GM12875 (cell line): ENCODE measurements at regions not wholly inside any gene's neighbourhood (a gene's known extent, or its start where the extent isn't known, plus 50 kb on each side); places are given as distances from the start of the nearest gene placed in this dataset.

Experiments
- H3K4me3 ChIP-seq: one replicate; pipeline ENCODE4 v1.5.1; 2011; ENCODE audit warnings: low read depth, low read length, control low read depth
- TF ChIP-seq, protein P1 (sequence below): IDR thresholded peaks from 2 replicates; pipeline ENCODE4 v1.5.1; 2011; ENCODE audit warnings: low read depth, mild to moderate bottlenecking, control low read depth, inconsistent platforms, low read length, moderate library complexity, borderline replicate concordance; ENCODE audit not compliant: insufficient read depth

GRCh38 chr7:155864991-155865690 is 52.9 kb upstream of the SHH start:
- TF ChIP-seq, protein P1, sequence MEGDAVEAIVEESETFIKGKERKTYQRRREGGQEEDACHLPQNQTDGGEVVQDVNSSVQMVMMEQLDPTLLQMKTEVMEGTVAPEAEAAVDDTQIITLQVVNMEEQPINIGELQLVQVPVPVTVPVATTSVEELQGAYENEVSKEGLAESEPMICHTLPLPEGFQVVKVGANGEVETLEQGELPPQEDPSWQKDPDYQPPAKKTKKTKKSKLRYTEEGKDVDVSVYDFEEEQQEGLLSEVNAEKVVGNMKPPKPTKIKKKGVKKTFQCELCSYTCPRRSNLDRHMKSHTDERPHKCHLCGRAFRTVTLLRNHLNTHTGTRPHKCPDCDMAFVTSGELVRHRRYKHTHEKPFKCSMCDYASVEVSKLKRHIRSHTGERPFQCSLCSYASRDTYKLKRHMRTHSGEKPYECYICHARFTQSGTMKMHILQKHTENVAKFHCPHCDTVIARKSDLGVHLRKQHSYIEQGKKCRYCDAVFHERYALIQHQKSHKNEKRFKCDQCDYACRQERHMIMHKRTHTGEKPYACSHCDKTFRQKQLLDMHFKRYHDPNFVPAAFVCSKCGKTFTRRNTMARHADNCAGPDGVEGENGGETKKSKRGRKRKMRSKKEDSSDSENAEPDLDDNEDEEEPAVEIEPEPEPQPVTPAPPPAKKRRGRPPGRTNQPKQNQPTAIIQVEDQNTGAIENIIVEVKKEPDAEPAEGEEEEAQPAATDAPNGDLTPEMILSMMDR, result no peak
- H3K4me3 ChIP-seq, result no peak overlapping the region

- no peak overlapping the region for H3K4me3 ChIP-seq
- TF ChIP-seq, protein P1, result no peak
Measured at GRCh38 chr7:155864271-155864985, 52.2 kb upstream of the SHH start.

- TF ChIP-seq, protein P1, result no peak
- H3K4me3 ChIP-seq, result no peak overlapping the region
Measured at GRCh38 chr7:155863721-155864151, 51.5 kb upstream of the SHH start.

DNA sequence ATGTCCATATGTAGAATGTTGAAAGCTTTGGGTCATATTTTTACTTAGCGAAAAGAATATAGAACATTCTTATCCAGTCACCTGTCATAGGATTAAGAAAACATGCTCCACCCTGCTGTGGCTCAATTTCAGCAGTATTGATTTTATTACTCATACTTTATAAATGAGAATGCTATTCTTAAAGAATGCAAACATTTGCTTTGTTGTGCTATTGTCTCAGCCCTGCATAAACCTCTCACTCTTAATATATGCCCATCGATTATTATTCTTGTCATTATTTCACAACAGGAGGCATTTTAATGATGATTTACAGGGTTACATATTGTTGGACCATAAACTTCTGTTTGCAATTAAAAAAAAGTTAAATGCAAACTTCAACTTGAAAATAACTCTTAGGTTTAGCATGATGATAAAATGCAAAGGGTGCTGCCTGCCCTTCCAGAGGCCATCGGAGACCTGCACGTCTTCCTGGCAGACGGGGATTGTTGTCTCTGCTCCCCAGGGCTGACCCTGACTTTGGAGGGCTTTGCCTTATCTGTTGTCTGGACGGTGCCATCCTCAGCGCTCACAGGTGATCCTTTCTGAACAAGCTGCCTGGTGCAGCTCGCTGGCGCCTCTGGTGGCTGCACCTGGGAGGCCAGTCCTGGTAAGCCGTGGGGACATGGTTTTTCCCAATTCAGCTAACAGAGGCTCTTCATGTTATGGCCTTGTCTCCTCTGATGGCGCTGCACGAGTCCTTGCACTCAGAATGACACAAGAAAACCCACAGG is 50.0 kb upstream of the SHH start:
- TF ChIP-seq, protein P1, result peak; percentile 46

More for the DNA sequence above, 50.0 kb upstream of the SHH start:
- no peak overlapping the region for H3K4me3 ChIP-seq
